ENCODE measurements at regions not wholly inside any gene's neighbourhood (a gene's known extent, or its start where the extent isn't known, plus 50 kb on each side); places are given as distances from the start of the nearest gene placed in this dataset.

DNA sequence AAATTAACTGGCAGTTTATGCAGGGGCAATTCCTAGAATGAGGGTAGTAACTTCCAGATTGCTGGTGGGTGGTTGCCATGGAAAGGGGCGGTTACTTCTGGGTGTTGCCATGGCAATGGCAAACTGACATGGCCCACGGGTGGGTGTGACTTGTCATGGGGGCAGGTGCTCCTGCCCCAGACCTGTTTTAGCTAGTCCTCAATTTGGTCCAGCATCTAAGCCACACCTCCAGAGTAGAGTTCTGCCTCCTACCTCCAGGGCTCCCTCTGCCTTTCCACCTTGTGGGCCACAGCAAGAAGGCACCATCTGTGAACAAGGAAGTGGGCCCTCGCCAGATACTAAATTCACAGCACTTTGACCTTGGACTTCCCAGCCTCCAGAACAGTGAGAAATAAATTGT, 148.7 kb downstream of the TFCP2L1 start:
- SMC1A ChIA-PET (ENCODE audit: uncharacterized antibody, unreplicated experiment) = no interaction called here
- Histone ChIP-seq H3K9ac (ENCODE audit: control insufficient read depth, insufficient read depth, low read length) (no peak overlapping the region), H2AFZ (ENCODE audit: control insufficient read depth, low read depth, low read length) (no peak overlapping the region), H3K4me1 (ENCODE audit: control insufficient read depth, insufficient read depth, low read length) (no peaks in the 10 kb centered on the region), H3K79me2 (ENCODE audit: control insufficient read depth, insufficient read depth, low read length) (no peaks in the 10 kb centered on the region), H3K27me3 (replicated peaks in 1 of 2; ENCODE audit: control insufficient read depth in 2 of 2, insufficient read depth in 2 of 2, low read length in 1 of 2) (no peaks in the 10 kb centered on the region), H3K4me2 (ENCODE audit: control insufficient read depth, insufficient read depth) (no peak overlapping the region), H3K4me3 (no peak overlapping the region), H3K9me3 (replicated peaks; ENCODE audit: control insufficient read depth, insufficient read depth, low read length) (no peaks in the 10 kb centered on the region), H3K27ac (ENCODE audit: control insufficient read depth, insufficient read depth) (no peak overlapping the region), H4K20me1 (ENCODE audit: control insufficient read depth, insufficient read depth) (no peaks in the 10 kb centered on the region), H3K36me3 (ENCODE audit: control insufficient read depth in 2 of 2, insufficient read depth in 2 of 2, low read length in 1 of 2) (no peaks in the 10 kb centered on the region)
- RAD21 ChIA-PET (ENCODE audit: unreplicated experiment) = no interaction called here
- POLR2A ChIA-PET = no interaction called here
- TF ChIP-seq, protein P1, sequence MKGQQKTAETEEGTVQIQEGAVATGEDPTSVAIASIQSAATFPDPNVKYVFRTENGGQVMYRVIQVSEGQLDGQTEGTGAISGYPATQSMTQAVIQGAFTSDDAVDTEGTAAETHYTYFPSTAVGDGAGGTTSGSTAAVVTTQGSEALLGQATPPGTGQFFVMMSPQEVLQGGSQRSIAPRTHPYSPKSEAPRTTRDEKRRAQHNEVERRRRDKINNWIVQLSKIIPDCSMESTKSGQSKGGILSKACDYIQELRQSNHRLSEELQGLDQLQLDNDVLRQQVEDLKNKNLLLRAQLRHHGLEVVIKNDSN (IDR thresholded peaks at IDR 0.05; ENCODE audit: borderline replicate concordance, extremely low read length, insufficient read depth, low read depth, low read length) = no peak
- TF ChIP-seq NBN (IDR thresholded peaks at IDR 0.05) = no peak
- no peak for TF ChIP-seq SUPT20H (IDR thresholded peaks at IDR 0.05; ENCODE audit: borderline replicate concordance, control insufficient read depth, low read depth, low read length)
- TF ChIP-seq ZZZ3 (IDR thresholded peaks at IDR 0.05; ENCODE audit: control insufficient read depth, insufficient read length, low read depth) = no peak
- TF ChIP-seq JUND (IDR thresholded peaks at IDR 0.05; ENCODE audit: low read depth, low read length) = no peak
- no peak for TF ChIP-seq KDM1A (IDR thresholded peaks at IDR 0.05; ENCODE audit: borderline replicate concordance)
- no peak for TF ChIP-seq EZH2 (IDR thresholded peaks at IDR 0.05; ENCODE audit: borderline replicate concordance, control insufficient read depth, low read depth, low read length)
- TF ChIP-seq TCF12 (IDR thresholded peaks at IDR 0.05; ENCODE audit: low read depth, low read length) = no peak
- no peak for TF ChIP-seq BMI1 (IDR thresholded peaks at IDR 0.05; ENCODE audit: borderline replicate concordance)
- no peak for TF ChIP-seq MYC (IDR thresholded peaks at IDR 0.05; ENCODE audit: insufficient read depth, insufficient read length, insufficient replicate concordance, low read length, severe bottlenecking)
- TF ChIP-seq BHLHE40 (IDR thresholded peaks at IDR 0.05; ENCODE audit: borderline replicate concordance in 1 of 2, low read depth in 2 of 2, low read length in 1 of 2) = no peak
- TF ChIP-seq RELA (IDR thresholded peaks at IDR 0.05; ENCODE audit: borderline replicate concordance, partially characterized antibody) = no peak
- no peak for TF ChIP-seq ZNF384 (IDR thresholded peaks at IDR 0.05; ENCODE audit: borderline replicate concordance, low read depth, low read length)
- TF ChIP-seq SMAD5 (IDR thresholded peaks at IDR 0.05; ENCODE audit: low read depth) = no peak
- TF ChIP-seq, protein P2, sequence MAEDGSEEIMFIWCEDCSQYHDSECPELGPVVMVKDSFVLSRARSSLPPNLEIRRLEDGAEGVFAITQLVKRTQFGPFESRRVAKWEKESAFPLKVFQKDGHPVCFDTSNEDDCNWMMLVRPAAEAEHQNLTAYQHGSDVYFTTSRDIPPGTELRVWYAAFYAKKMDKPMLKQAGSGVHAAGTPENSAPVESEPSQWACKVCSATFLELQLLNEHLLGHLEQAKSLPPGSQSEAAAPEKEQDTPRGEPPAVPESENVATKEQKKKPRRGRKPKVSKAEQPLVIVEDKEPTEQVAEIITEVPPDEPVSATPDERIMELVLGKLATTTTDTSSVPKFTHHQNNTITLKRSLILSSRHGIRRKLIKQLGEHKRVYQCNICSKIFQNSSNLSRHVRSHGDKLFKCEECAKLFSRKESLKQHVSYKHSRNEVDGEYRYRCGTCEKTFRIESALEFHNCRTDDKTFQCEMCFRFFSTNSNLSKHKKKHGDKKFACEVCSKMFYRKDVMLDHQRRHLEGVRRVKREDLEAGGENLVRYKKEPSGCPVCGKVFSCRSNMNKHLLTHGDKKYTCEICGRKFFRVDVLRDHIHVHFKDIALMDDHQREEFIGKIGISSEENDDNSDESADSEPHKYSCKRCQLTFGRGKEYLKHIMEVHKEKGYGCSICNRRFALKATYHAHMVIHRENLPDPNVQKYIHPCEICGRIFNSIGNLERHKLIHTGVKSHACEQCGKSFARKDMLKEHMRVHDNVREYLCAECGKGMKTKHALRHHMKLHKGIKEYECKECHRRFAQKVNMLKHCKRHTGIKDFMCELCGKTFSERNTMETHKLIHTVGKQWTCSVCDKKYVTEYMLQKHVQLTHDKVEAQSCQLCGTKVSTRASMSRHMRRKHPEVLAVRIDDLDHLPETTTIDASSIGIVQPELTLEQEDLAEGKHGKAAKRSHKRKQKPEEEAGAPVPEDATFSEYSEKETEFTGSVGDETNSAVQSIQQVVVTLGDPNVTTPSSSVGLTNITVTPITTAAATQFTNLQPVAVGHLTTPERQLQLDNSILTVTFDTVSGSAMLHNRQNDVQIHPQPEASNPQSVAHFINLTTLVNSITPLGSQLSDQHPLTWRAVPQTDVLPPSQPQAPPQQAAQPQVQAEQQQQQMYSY (CRISPR knock-in tag; IDR thresholded peaks at IDR 0.05) = no peak
- 9% methylated on average over 3 of the region's 3 CpGs for WGBS (ENCODE audit: insufficient coverage, insufficient replicate concordance, low lambda C conversion rate, missing lambda C conversion rate)
- no peak for DNase-seq (ENCODE audit: low read depth, low spot score)
- BruUV-seq (replicated peaks) = no TSS peak
- no peak for ATAC-seq
- intact Hi-C loops (cut with micrococcal nuclease; ENCODE audit: unreplicated experiment) (no loop called here), in situ Hi-C loops (cut with MboI) (no loop called here)
- FAIRE-seq = no peak
- CTCF ChIA-PET = no interaction called here
